Cardiac fibroblast (primary cell): ENCODE measurements at regions not wholly inside any gene's neighbourhood (a gene's known extent, or its start where the extent isn't known, plus 50 kb on each side); places are given as distances from the start of the nearest gene placed in this dataset.

ENCODE experiments used
- DNase-seq, 2 donors: peaks; one replicate each; pipeline versions ENCODE4 v3.0.0 to v3.0.0-alpha.2; 2010; ENCODE audit warnings: low read depth in 2 of 2
- H3K4me3 ChIP-seq, 2 donors: replicated peaks in 1 of 2; 1 replicate in 1 of 2; 2 replicates in 1 of 2; pipeline ENCODE4 v1.5.1; 2011; ENCODE audit warnings: low read depth in 2 of 2, low read length in 2 of 2, mild to moderate bottlenecking in 2 of 2, moderate library complexity in 1 of 2
- CTCF ChIP-seq: IDR thresholded peaks from one replicate; pipeline ENCODE4 v1.5.1; 2011; ENCODE audit warnings: low read depth, mild to moderate bottlenecking, low read length, inconsistent platforms

GRCh38 chr5:113866763-113867162 is 353.3 kb downstream of the YTHDC2 start:
- no peak overlapping the region for H3K4me3 ChIP-seq
- TF ChIP-seq CTCF = no peak
- no peak for DNase-seq

GRCh38 chr5:113869611-113870010 is 356.1 kb downstream of the YTHDC2 start:
- no peak for DNase-seq
- TF ChIP-seq CTCF = no peak
- H3K4me3 ChIP-seq = no peak overlapping the region

DNA sequence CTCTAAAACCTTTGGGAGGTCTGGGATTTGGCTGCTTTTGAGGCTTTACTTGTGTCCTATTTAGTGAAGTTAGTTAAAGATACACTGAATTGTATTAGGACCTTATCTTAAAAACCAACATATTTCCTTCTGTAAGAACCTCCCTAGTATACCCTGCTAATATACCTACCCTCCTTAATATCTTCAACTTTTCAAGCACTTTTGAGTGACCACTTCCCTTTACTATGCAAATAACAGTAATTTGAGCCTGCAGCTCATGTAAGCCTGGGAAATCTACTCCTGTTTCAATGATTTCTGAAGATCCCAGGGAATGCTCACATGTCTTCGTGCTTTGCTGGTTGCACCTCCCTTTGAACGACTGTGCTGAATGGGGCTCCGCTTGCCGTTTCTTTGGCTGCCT is 358.5 kb downstream of the YTHDC2 start:
- DNase-seq = no peak
- no peak for TF ChIP-seq CTCF
- no peak overlapping the region for H3K4me3 ChIP-seq

DNA sequence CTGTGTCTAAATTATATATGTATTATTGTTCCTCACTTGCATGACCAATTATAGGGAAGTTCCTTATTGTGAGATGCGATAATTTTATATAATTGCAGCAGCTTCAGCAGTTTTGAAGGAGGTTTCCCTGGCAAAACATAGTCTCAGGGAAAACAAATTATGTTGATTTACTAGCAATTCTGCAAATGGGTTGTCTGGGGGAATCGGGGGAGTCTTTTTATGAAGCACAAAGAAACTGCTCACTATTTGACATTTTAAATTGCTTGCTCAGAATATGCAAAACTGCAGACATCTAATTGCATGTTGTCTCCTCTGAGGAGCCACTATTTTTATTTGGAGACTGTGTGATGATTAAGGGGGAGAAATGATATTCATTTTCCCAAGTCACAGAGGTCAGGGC is 361.6 kb downstream of the YTHDC2 start:
- TF ChIP-seq CTCF = no peak
- no peak overlapping the region for H3K4me3 ChIP-seq
- no peak for DNase-seq

DNA sequence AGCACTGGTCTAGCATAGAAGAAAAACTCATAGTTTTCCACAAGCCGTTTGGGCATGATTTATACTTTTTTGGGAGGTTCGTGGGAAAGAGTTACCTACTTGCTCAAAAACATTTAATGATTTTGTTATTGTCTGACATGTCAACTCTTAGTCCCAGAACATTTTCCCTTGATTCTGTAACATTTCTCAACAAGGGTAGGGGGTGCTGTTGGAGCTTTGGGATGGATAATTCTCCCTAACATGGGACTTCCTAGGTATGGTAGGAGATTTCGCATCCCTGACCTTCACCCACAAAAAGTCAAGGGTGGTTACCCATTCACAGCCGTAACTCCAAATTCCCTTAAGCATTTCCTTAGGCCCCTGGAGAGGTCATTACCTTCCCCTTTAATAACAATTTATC is 378.0 kb downstream of the YTHDC2 start:
- DNase-seq = no peak
- no peak overlapping the region for H3K4me3 ChIP-seq
- TF ChIP-seq CTCF = no peak

- no peak overlapping the region for H3K4me3 ChIP-seq
- no peak for TF ChIP-seq CTCF
- DNase-seq = no peak
These were observed 383.3 kb downstream of the YTHDC2 start for GRCh38 chr5:113896789-113897188.

- TF ChIP-seq CTCF = no peak
- DNase-seq = no peak
- no peak overlapping the region for H3K4me3 ChIP-seq
These were observed 384.3 kb downstream of the YTHDC2 start for GRCh38 chr5:113897748-113898147.
